HS-27A (cell line): ENCODE measurements at regions not wholly inside any gene's neighbourhood (a gene's known extent, or its start where the extent isn't known, plus 50 kb on each side); places are given as distances from the start of the nearest gene placed in this dataset.

Experiments used
- DNase-seq: peaks from one replicate; pipeline ENCODE4 v3.0.0-alpha.2; 2012; ENCODE audit warnings: low read depth, missing footprints

GRCh38 chr2:220166616-220167015, 539.2 kb downstream of the SLC4A3 start:
- no peak for DNase-seq

DNA sequence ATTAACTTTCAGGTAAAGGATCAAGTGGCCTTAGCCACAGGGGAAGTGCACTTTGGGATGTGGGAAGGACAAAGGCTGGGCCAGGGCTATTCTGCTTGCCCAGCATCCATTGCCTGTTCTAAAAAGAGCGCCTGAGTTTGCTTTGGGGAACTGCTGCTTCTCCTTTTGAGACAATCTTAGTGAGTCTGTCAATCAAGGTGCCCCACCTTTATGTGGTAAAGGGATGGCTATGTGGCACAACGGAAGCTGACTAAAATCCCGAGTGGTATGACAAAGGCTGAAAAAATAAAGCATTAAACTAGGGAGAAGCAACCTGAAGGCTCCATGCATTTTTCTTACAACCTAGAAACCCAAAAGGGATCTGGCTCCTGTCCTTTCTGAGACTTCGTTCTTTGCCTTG, 540.5 kb downstream of the SLC4A3 start:
- no peak for DNase-seq

- DNase-seq: no peak
Observed at GRCh38 chr2:220168891-220169546, 541.6 kb downstream of the SLC4A3 start.

DNA sequence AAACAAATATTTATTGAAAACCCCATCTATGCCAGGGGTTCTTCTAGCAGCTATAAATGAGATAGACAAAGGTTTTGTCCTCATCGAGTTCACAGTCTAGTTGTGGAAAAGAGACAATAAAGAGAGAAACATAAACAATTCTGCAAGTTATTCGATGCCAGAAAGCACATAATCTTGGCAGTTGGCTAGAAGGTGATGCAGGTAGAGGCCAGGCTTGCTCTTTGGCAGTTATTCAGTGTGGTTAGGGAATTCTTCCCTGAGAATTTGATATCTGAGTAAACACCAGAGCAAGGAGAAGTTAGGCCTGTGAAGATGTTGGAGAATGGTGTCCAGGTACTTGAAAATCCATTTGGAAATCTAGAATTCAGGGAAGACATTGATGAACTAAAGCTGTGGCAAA, 547.4 kb downstream of the SLC4A3 start:
- DNase-seq: no peak

DNA sequence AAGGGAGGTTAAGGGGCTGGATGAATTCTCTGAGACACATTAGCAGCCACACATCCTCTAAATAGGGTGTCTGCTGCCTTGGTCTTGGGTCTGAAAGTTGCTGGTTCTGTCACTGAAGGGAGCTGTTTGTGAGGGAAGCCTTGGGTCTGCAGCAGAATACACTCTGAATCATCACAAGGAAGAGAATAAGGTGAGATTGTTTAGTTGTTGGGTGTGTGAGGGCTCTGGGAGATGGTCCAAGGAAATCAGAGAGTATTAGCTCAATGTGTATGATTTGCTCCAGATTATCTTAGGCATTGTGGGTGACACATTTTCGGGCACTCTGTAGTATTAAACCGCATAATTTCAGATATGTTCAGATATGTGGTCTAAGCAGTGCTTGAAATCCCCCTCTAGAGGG, 548.5 kb downstream of the SLC4A3 start:
- DNase-seq: no peak

GRCh38 chr2:220178991-220179695, 551.7 kb downstream of the SLC4A3 start:
- no peak for DNase-seq

- no peak for DNase-seq
Observed at GRCh38 chr2:220181165-220181564, 553.7 kb downstream of the SLC4A3 start.

DNA sequence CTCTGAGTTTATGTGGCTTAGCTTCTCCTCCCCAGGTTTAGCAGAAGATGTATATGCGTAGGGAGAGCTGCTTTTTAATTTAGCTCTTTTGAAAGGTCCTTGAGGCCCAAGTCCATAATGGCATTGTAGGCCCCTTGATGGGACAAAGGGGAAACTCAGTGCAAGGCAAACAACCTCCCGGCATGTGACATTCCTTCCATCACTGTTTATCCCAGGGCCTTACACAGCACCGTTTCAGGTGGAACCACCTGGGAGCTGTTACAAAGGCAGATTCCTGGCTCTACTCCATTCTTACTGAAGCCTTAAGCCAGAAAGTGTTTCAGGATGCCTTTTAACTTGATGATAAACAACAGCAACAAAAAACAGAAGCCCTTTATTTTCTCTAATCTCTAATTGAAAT, 555.4 kb downstream of the SLC4A3 start:
- no peak for DNase-seq

DNA sequence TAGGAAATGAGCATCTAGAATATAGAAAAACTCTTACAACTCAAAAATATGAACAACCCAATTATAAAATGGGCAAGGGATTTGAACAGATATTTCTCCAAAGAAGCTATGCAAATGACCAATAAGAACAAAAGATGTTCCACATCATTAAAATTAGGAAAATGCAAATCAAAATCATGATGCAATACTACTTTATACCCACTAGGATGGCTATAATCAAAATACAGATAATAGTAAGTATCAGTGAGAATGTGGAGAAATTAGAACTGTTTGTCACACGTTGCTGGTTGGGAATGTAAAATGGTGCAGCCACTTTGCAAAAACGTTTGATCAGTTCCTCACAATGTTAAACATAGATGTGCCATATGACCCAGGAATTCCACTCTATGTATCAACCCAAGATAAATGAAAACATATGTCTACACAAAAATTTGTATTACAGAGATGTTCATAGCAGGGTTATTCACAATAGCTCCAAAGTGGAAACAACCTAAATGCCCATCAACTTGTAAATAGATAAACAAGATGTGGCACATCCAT, 558.4 kb downstream of the SLC4A3 start:
- DNase-seq: no peak

DNA sequence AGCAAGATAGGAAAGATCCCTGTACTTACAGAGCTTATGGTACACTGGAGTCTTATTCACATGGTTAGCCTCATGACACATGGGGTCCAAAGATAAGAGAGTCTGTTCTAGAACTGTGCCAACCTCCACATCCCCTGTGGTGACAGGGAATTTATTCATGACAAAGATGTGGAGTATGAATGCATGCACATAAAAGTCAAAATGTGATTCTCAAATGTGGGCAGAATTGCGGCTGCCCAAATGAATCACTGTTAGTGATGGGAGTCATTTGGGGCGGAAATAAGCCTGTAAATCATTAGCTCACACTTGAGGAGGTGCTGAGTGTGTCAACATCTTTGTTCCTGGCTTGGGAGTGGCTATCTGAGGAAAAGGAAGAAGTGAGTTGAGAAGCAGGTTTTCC, 560.6 kb downstream of the SLC4A3 start:
- peak; percentile 51 for DNase-seq

DNA sequence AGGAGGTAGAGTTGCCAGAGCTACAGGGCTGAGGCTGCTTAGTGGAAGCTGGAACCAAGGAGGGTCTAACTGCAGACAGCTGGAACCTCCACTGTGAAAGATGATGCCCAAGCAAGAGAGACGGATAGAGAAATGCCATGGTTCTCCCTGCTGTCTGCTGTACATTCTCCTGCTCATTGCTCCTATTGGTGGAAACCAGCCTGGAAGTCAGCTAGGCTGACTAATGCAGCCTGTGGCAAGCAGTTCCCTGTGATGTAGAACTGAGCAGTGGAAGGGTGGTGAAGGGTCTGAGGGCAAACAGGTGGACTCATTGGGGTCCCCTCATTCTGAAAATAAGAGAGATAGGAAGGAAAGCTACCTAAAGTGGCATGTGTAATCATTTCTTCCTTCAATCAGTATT, 563.6 kb downstream of the SLC4A3 start:
- DNase-seq: no peak

DNA sequence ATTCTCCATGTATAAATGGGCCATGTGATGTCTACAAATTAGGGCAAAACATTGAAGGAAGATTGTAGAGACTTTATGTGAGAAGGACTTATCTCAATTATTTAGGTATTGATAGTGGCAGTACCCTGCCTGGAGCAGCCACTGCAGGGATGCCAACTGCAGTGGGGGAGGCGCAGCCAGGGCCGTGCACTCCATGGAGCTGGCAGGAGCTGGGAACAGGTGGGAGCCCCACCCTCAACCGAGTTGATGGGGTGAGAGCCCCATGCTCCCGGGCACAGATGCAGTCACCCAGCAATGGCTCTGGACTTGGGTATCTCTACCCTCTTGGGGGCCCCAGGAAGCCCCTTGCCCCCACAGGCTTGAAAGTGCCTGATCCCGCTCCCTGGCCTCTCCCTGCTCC, 564.3 kb downstream of the SLC4A3 start:
- DNase-seq: no peak

DNA sequence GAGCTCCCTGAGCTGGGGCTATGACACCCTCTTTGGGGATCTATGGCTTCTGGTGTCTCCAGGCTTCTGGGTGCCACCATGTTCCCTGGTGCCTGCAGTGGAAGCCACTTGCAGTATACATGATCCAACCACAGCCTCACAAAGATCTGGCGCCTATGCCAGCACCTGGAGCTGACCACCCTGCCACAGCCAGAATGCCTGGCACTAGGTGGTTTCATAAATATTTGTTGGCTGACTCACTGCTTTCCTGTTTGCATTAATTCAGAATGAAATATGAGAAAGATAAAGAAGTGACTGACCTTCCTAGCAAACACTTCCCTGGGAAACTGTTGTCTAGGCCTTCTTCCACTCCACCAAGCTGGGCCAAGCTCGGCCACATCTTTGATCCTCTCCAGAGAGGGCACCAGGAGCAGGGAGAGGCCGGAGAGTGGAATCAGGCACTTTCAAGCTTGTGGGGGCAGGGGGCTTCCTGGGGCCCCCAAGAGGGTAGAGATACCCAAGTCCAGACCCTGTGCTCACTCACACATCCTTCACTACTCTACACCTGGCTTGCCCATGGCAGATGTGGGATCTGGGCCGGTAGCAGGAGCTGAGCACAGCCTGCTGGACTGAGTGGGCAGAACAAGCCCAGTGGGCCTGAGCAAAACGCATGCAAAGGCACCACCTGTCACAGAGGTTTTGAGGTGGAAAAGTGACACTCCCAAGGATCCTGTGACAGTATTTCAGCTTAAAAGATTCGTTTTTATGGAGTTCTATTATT, 565.7 kb downstream of the SLC4A3 start:
- no peak for DNase-seq

DNA sequence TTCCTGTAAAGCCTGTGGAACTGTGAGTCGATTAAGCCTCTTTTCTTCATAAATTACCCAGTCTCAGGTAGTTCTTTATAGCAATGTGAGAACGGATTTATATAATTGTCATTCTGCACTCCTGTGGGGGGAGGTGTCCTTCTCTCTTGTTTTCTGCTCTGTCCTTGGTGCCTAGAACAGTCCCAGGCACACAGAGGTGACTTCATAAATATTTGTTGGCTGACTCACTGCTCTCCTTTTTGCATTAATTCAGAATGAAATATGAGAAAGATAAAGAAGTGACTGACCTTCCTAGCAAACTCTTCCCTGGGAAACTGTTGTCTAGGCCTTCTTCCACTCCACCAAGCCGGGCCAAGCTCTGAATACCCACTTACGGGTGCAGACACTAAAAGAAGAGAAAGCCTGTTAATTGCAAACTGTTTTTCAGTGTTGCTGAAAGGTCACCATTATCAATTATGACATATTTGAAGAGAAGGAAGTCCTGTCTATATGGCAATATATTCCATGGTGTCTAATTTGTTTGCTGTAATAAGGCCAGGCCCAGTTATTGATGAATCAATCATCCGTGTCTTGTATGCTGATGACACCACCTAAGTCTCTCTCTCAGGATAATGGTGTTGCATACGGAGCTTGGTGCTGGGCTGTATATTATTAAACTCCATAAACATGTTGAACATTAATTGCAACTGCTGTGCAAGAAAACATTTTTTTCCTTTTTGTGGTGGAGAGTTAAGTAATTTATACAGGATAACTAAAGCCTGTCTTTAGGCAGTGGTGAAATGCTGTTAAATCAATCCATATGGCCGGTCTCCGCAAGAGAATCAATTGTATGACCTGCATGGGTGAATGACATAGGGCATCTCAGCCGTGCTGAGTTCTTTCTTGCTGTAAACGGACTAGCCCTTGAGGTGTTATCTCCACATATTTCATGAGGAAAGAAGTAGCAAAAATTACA, 567.5 kb downstream of the SLC4A3 start:
- no peak for DNase-seq

GRCh38 chr2:220198896-220199295, 571.5 kb downstream of the SLC4A3 start:
- DNase-seq: no peak

- DNase-seq: no peak
Observed at GRCh38 chr2:220202066-220202465, 574.6 kb downstream of the SLC4A3 start.

DNA sequence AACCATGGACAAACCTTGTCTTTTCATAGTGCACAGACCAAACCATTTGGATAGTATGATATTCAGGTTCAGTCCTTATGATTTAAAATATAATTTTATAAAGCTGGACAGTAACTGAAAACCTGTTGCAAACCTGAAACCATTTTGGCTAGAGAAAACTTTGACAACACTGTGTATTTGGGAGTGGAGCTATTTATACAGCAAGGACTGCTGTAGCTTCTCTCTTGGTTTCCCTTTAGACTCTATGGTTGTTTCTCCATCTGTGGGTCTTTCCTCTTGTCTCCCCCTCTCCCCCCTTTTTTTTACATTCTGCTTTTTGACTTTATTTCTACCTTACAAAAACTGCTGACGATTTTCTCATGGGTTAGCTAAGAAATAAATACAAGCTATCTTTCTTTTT, 581.7 kb downstream of the SLC4A3 start:
- DNase-seq: no peak

DNA sequence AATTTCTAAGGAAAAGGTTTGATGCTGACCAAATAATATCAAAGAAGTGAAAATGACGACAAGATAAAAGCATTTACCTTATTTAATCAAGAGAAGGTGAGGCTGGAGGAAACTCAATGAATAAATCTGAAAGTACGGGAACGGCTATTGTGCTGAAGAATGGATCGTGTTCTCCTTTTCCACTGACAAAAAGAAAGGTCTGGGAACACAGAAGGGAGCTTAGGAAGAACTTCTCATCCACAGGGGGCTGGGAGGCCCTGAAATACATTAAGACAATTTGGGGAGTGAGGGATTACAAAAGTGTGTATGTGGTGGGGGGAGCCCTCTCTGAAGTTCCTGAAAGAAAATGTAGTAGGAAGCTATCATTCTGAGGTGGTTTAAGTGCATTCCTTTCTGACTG, 582.3 kb downstream of the SLC4A3 start:
- DNase-seq: no peak

DNA sequence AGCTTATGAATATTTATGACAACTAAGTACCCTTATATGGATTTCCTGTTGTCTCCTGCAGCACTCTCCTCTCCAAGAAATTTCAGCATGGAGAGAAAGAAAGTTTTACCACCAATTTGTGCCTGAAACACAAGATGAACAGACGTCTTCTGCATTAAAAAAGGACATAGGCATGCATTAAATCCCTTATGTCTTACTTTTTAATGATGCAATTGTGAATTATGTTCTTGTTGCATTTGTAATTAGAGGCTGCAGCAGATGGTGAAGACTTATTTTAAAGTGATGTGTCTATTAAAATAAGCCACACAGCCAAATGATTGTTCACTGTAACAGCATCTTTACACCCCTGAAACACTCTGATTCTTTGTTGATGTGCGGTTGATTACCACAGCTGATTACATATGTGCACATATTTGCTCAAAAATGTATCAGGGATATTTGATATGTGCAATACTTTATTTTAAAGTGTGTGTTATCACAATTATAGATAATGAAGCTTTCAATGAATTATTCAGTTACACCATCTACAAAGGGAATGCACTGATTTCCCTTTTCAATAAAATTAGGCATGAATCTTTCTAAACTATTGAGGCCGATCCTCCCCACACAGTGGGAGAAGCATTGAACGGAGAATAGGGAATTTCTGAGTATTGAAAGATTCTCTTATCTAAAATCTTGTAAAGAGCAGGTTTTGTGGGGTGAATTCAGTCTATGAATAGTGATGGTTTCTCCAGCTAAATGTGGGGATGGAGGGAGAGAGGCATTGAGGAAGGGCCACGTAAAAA, 585.1 kb downstream of the SLC4A3 start:
- DNase-seq: no peak

- no peak for DNase-seq
Observed at GRCh38 chr2:220215785-220216184, 588.4 kb downstream of the SLC4A3 start.

- DNase-seq: no peak
Observed at GRCh38 chr2:220219371-220219770, 591.9 kb downstream of the SLC4A3 start.
